AG04450 (cell line): ENCODE measurements at regions not wholly inside any gene's neighbourhood (a gene's known extent, or its start where the extent isn't known, plus 50 kb on each side); places are given as distances from the start of the nearest gene placed in this dataset.

Experiments used
- CTCF ChIA-PET: fragments of 300-600, 350-600 bp; formaldehyde crosslinking; extraction: SDS; loops from one replicate; lab custom pipeline; 2022; ENCODE audit warnings: antibody characterized with exemption, inconsistent platforms; lab: Charles Lee
- POLR2A ChIA-PET: fragments of 350-600 bp; formaldehyde crosslinking; extraction: SDS; loops from one replicate; lab custom pipeline; 2021; ENCODE audit warnings: antibody characterized with exemption, inconsistent platforms; lab: Yijun Ruan, JAX
- DNase-seq: peaks from one replicate; pipeline ENCODE4 v3.0.0-alpha.2; 2011; ENCODE audit warnings: low read depth, low spot score
- H3K27ac ChIP-seq: one replicate; pipeline ENCODE4 v1.5.1; 2012; ENCODE audit warnings: low read depth, low read length, control low read depth
- H3K27me3 ChIP-seq: one replicate; pipeline ENCODE4 v1.6.0; 2012; ENCODE audit warnings: low read length; ENCODE audit not compliant: control insufficient read depth, insufficient read depth
- H3K4me3 ChIP-seq: 2 replicates; pipeline ENCODE4 v1.5.1; 2011; ENCODE audit warnings: mild to moderate bottlenecking, low read depth, low read length, control low read depth
- H3K9me3 ChIP-seq: 2 replicates; pipeline ENCODE4 v1.5.1; 2012; ENCODE audit warnings: low read length; ENCODE audit not compliant: control insufficient read depth, insufficient read depth
- CTCF ChIP-seq: IDR thresholded peaks from 2 replicates; pipeline ENCODE4 v1.5.1; 2011; ENCODE audit warnings: low read depth, low read length, control low read depth, inconsistent platforms

- POLR2A ChIA-PET = no interaction called here
- CTCF ChIA-PET = no interaction called here
- no peak for TF ChIP-seq CTCF
- Histone ChIP-seq H3K4me3 (no peak overlapping the region), H3K27me3 (no peaks in the 10 kb centered on the region), H3K27ac (no peak overlapping the region), H3K9me3 (no peaks in the 10 kb centered on the region)
- DNase-seq = no peak
Measured at GRCh38 chr13:75050419-75051046, 431.4 kb downstream of the TBC1D4 start.

- Histone ChIP-seq H3K27ac (no peak overlapping the region), H3K9me3 (no peaks in the 10 kb centered on the region), H3K27me3 (no peaks in the 10 kb centered on the region), H3K4me3 (no peak overlapping the region)
- no peak for TF ChIP-seq CTCF
- ChIA-PET POLR2A (no interaction called here), CTCF (no interaction called here)
- DNase-seq = no peak
Measured at GRCh38 chr13:75049735-75050335, 432.1 kb downstream of the TBC1D4 start.

GRCh38 chr13:75042807-75043206 lies 439.2 kb downstream of the TBC1D4 start:
- no peaks in the 10 kb centered on the region for H3K27me3 ChIP-seq
- CTCF ChIA-PET = no interaction called here
- H3K9me3 ChIP-seq = no peaks in the 10 kb centered on the region
- no peak for DNase-seq
- H3K27ac ChIP-seq = no peak overlapping the region
- POLR2A ChIA-PET = no interaction called here
- TF ChIP-seq CTCF = no peak
- H3K4me3 ChIP-seq = no peak overlapping the region

- H3K9me3 ChIP-seq = no peaks in the 10 kb centered on the region
- ChIA-PET POLR2A (no interaction called here), CTCF (no interaction called here)
- DNase-seq = no peak
- no peaks in the 10 kb centered on the region for H3K27me3 ChIP-seq
- no peak overlapping the region for H3K4me3 ChIP-seq
- TF ChIP-seq CTCF = no peak
- H3K27ac ChIP-seq = no peak overlapping the region
Measured at GRCh38 chr13:75038393-75039113, 443.4 kb downstream of the TBC1D4 start.

- ChIA-PET POLR2A (no interaction called here), CTCF (no interaction called here)
- DNase-seq = no peak
Measured at GRCh38 chr13:75025956-75026355, 456.0 kb downstream of the TBC1D4 start.

More at GRCh38 chr13:75025956-75026355, 456.0 kb downstream of the TBC1D4 start:
- TF ChIP-seq CTCF = no peak
- Histone ChIP-seq H3K27me3 (no peaks in the 10 kb centered on the region), H3K4me3 (no peak overlapping the region), H3K27ac (no peak overlapping the region), H3K9me3 (no peaks in the 10 kb centered on the region)
